ENCODE measurements at regions not wholly inside any gene's neighbourhood (a gene's known extent, or its start where the extent isn't known, plus 50 kb on each side); places are given as distances from the start of the nearest gene placed in this dataset.
"Not testable (repeated sequence)": the region's sequence is repeated elsewhere in the genome, so short reads cannot be mapped to it uniquely, and the experiment has no call there.

GRCh38 chr9:29609282-29609681 lies 2036.0 kb upstream of the C9orf72 start:
- DNase-seq (ENCODE audit: low spot score in 2 of 2): no peak
- H3K36me3 ChIP-seq: no peaks in the 10 kb centered on the region
- TF ChIP-seq, protein P1, sequence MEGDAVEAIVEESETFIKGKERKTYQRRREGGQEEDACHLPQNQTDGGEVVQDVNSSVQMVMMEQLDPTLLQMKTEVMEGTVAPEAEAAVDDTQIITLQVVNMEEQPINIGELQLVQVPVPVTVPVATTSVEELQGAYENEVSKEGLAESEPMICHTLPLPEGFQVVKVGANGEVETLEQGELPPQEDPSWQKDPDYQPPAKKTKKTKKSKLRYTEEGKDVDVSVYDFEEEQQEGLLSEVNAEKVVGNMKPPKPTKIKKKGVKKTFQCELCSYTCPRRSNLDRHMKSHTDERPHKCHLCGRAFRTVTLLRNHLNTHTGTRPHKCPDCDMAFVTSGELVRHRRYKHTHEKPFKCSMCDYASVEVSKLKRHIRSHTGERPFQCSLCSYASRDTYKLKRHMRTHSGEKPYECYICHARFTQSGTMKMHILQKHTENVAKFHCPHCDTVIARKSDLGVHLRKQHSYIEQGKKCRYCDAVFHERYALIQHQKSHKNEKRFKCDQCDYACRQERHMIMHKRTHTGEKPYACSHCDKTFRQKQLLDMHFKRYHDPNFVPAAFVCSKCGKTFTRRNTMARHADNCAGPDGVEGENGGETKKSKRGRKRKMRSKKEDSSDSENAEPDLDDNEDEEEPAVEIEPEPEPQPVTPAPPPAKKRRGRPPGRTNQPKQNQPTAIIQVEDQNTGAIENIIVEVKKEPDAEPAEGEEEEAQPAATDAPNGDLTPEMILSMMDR (IDR thresholded peaks at IDR 0.05): no peak
- intact Hi-C loops (cut with DNase I): no loop called here
- no peaks in the 10 kb centered on the region for H3K27me3 ChIP-seq
- no peak overlapping the region for H3K4me3 ChIP-seq
- H3K27ac ChIP-seq: no peak overlapping the region
- no peaks in the 10 kb centered on the region for H3K4me1 ChIP-seq
- no peaks in the 10 kb centered on the region for H3K9me3 ChIP-seq

DNA sequence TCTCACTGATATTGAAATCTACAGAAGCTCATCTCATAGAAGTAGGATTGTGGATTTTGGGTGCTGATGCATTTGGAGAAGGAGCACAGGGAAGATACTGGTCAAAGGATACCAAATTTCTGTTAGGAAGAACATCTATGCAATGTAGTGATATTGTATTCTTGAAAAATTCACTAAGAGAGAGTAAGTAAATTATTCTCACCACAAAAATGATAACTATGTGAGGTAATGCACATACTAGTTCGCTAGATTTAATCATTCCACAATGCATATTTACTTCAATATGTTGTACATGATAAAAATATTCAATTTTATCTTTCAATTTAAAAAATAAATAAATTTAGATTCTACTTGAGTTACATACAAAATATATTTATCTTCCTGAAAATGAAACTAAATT lies 2040.5 kb upstream of the C9orf72 start:
- Histone ChIP-seq H3K27me3 (no peaks in the 10 kb centered on the region), H3K27ac (no peak overlapping the region), H3K9me3 (no peaks in the 10 kb centered on the region), H3K4me1 (no peaks in the 10 kb centered on the region), H3K36me3 (no peaks in the 10 kb centered on the region), H3K4me3 (no peak overlapping the region)
- intact Hi-C loops (cut with DNase I): no loop called here
- DNase-seq (ENCODE audit: low spot score in 2 of 2): no peak
- TF ChIP-seq, protein P1 (IDR thresholded peaks at IDR 0.05): no peak

DNA sequence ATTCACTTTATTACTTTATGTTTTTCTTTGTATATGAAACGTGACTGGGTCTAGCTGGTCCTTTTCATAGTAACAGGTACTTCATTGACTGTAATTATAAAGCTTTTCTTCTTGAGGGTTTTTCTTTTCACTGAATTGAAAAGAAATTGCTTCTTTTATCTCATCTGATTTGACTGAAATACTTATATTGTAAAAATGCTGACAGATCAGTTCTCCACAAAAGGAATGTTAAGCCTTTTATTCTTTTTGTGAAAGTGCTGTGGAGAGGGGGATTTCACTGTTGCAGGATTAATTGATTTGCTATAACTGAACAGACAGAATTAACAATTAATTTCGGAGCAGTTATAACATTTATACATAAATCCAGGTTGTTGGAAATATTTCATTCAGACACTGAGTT lies 2043.6 kb upstream of the C9orf72 start:
- no peak for DNase-seq (ENCODE audit: low spot score in 2 of 2)
- intact Hi-C loops (cut with DNase I): no loop called here
- Histone ChIP-seq H3K9me3 (no peaks in the 10 kb centered on the region), H3K4me3 (no peak overlapping the region), H3K36me3 (no peaks in the 10 kb centered on the region), H3K4me1 (no peaks in the 10 kb centered on the region), H3K27ac (no peak overlapping the region), H3K27me3 (no peaks in the 10 kb centered on the region)
- TF ChIP-seq, protein P1 (IDR thresholded peaks at IDR 0.05): no peak

- intact Hi-C loops (cut with DNase I): no loop called here
- no peak overlapping the region for H3K4me3 ChIP-seq
- no peaks in the 10 kb centered on the region for H3K9me3 ChIP-seq
- no peak overlapping the region for H3K27ac ChIP-seq
- DNase-seq (ENCODE audit: low spot score in 2 of 2): no peak
- H3K27me3 ChIP-seq: no peaks in the 10 kb centered on the region
- H3K4me1 ChIP-seq: no peaks in the 10 kb centered on the region
- TF ChIP-seq, protein P1 (IDR thresholded peaks at IDR 0.05): no peak
- no peaks in the 10 kb centered on the region for H3K36me3 ChIP-seq
These were observed 2052.0 kb upstream of the C9orf72 start for GRCh38 chr9:29625292-29625731.

DNA sequence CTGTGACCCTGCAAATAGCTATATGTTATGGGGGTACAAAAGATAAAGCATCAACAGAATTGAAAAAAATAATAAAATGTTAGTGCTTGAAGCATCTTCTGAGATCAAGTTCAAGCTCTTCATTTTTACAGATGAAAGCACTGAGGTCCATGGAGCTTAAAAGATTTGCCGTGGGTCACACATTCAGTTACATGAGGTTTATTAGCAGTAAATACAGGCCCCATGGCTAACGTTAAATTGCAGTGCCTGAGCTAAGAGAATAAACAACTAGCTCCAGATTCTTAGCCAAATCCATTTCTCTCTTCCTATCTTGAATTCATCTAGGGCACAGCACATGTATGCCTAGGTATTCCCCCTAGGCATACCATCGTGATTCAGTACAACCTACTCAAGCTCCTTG lies 2052.7 kb upstream of the C9orf72 start:
- Histone ChIP-seq H3K4me1 (no peaks in the 10 kb centered on the region), H3K27me3 (no peaks in the 10 kb centered on the region), H3K36me3 (no peaks in the 10 kb centered on the region), H3K27ac (no peak overlapping the region), H3K4me3 (no peak overlapping the region), H3K9me3 (no peaks in the 10 kb centered on the region)
- no peak for DNase-seq (ENCODE audit: low spot score in 2 of 2)
- TF ChIP-seq, protein P1 (IDR thresholded peaks at IDR 0.05): no peak
- intact Hi-C loops (cut with DNase I): no loop called here

GRCh38 chr9:29628856-29629255 lies 2055.6 kb upstream of the C9orf72 start:
- H3K4me1 ChIP-seq; H3K36me3 ChIP-seq; intact Hi-C loops (cut with DNase I); DNase-seq (ENCODE audit: low spot score in 2 of 2); H3K9me3 ChIP-seq; H3K4me3 ChIP-seq; H3K27me3 ChIP-seq; H3K27ac ChIP-seq: not testable (repeated sequence)

Data from ascending aorta (tissue), 2 donors.